ENCODE measurements at regions not wholly inside any gene's neighbourhood (a gene's known extent, or its start where the extent isn't known, plus 50 kb on each side); places are given as distances from the start of the nearest gene placed in this dataset.

GRCh38 chr3:43999728-44000319 lies 241.9 kb upstream of the TOPAZ1 start:
- no peak for DNase-seq (ENCODE audit: low read depth)
- no peak for TF ChIP-seq CTCF (conservative IDR thresholded peaks at IDR 0.05; ENCODE audit: low read length)
- peak overlapping the region; percentile 83 for H3K4me3 ChIP-seq (ENCODE audit: low read length)

GRCh38 chr3:44000586-44000985 lies 241.1 kb upstream of the TOPAZ1 start:
- no peak for TF ChIP-seq CTCF (conservative IDR thresholded peaks at IDR 0.05; ENCODE audit: low read length)
- peak overlapping the region; percentile 83 for H3K4me3 ChIP-seq (ENCODE audit: low read length)
- DNase-seq (ENCODE audit: low read depth): peak; percentile 65

GRCh38 chr3:44001072-44001471 lies 240.6 kb upstream of the TOPAZ1 start:
- DNase-seq (ENCODE audit: low read depth): peak; percentile 31
- no peak for TF ChIP-seq CTCF (conservative IDR thresholded peaks at IDR 0.05; ENCODE audit: low read length)
- no peak overlapping the region for H3K4me3 ChIP-seq (ENCODE audit: low read length)

GRCh38 chr3:44003801-44004200 lies 237.9 kb upstream of the TOPAZ1 start:
- DNase-seq (ENCODE audit: low read depth): no peak
- no peak for TF ChIP-seq CTCF (conservative IDR thresholded peaks at IDR 0.05; ENCODE audit: low read length)
- no peak overlapping the region for H3K4me3 ChIP-seq (ENCODE audit: low read length)

- no peak for DNase-seq (ENCODE audit: low read depth)
- TF ChIP-seq CTCF (conservative IDR thresholded peaks at IDR 0.05; ENCODE audit: low read length): no peak
- H3K4me3 ChIP-seq (ENCODE audit: low read length): no peak overlapping the region
Measured at GRCh38 chr3:44011680-44012079, 230.0 kb upstream of the TOPAZ1 start.

- TF ChIP-seq CTCF (conservative IDR thresholded peaks at IDR 0.05; ENCODE audit: low read length): no peak
- no peak for DNase-seq (ENCODE audit: low read depth)
- no peak overlapping the region for H3K4me3 ChIP-seq (ENCODE audit: low read length)
Measured at GRCh38 chr3:44012160-44012899, 229.4 kb upstream of the TOPAZ1 start.

GRCh38 chr3:44013967-44014366 lies 227.7 kb upstream of the TOPAZ1 start:
- DNase-seq (ENCODE audit: low read depth): no peak
- no peak for TF ChIP-seq CTCF (conservative IDR thresholded peaks at IDR 0.05; ENCODE audit: low read length)
- H3K4me3 ChIP-seq (ENCODE audit: low read length): no peak overlapping the region

Measured in AG10803 (cell line).